Neural progenitor cell (in vitro differentiated cells): ENCODE measurements at regions not wholly inside any gene's neighbourhood (a gene's known extent, or its start where the extent isn't known, plus 50 kb on each side); places are given as distances from the start of the nearest gene placed in this dataset.

Experiments
- DNase-seq: peaks from one replicate; pipeline ENCODE4 v3.0.0-alpha.2; 2016; ENCODE audit warnings: low spot score
- H2AFZ ChIP-seq: fragments of 200-600 bp; sonication (generic); replicated peaks from 2 replicates; pipeline ENCODE4 v1.6.1; 2016; ENCODE audit warnings: antibody characterized with exemption
- H3F3A ChIP-seq: fragments of 200-600 bp; sonication (generic); 2 replicates; pipeline ENCODE4 v1.6.1; 2016; ENCODE audit warnings: antibody characterized with exemption, low read depth
- H3K27ac ChIP-seq: fragments of 200-600 bp; sonication (generic); 2 replicates; pipeline ENCODE4 v1.5.1; 2016; ENCODE audit warnings: mild to moderate bottlenecking
- H3K27me3 ChIP-seq: fragments of 200-600 bp; sonication (generic); 2 replicates; pipeline ENCODE4 v1.6.1; 2016; ENCODE audit warnings: mild to moderate bottlenecking, moderate library complexity
- H3K36me3 ChIP-seq: fragments of 200-600 bp; sonication (generic); 2 replicates; pipeline ENCODE4 v1.5.1; 2016
- H3K4me1 ChIP-seq: fragments of 200-600 bp; sonication (generic); 2 replicates; pipeline ENCODE4 v1.6.1; 2016; ENCODE audit warnings: mixed run types
- H3K4me2 ChIP-seq: fragments of 200-600 bp; sonication (generic); 2 replicates; pipeline ENCODE4 v1.6.1; 2016
- H3K4me3 ChIP-seq: fragments of 200-600 bp; sonication (generic); 2 replicates; pipeline ENCODE4 v1.5.1; 2016
- H3K79me2 ChIP-seq: fragments of 200-600 bp; sonication (generic); 2 replicates; pipeline ENCODE4 v1.6.1; 2016; ENCODE audit warnings: low read depth
- H3K9ac ChIP-seq: fragments of 200-600 bp; sonication (generic); 2 replicates; pipeline ENCODE4 v1.6.1; 2016
- H3K9me3 ChIP-seq: fragments of 200-600 bp; sonication (generic); 2 replicates; pipeline ENCODE4 v1.5.1; 2016; ENCODE audit warnings: low read depth
- H4K20me1 ChIP-seq: fragments of 200-600 bp; sonication (generic); 2 replicates; pipeline ENCODE4 v1.6.1; 2016; ENCODE audit warnings: low read depth
- H3K27ac Mint-ChIP-seq: 3 replicates; pipeline ENCODE4 v1.8.0; 2021; ENCODE audit warnings: mixed read lengths
- H3K27me3 Mint-ChIP-seq: 2 replicates; pipeline ENCODE4 v1.8.0; 2022; ENCODE audit warnings: low read depth, mild to moderate bottlenecking, inconsistent platforms, moderate library complexity, mixed read lengths; ENCODE audit not compliant: insufficient read depth
- H3K36me3 Mint-ChIP-seq: 3 replicates; pipeline ENCODE4 v1.8.0; 2021; ENCODE audit warnings: mixed read lengths
- H3K4me1 Mint-ChIP-seq: 3 replicates; pipeline ENCODE4 v1.8.0; 2021; ENCODE audit warnings: mixed read lengths
- H3K4me3 Mint-ChIP-seq: 3 replicates; pipeline ENCODE4 v1.8.0; 2021; ENCODE audit warnings: mild to moderate bottlenecking, moderate library complexity, mixed read lengths
- H3K9me3 Mint-ChIP-seq: 3 replicates; pipeline ENCODE4 v1.8.0; 2020; ENCODE audit warnings: mixed read lengths
- EZH2 ChIP-seq: fragments of 200-600 bp; sonication (generic); IDR thresholded peaks from 2 replicates; pipeline ENCODE4 v1.6.1; 2017; ENCODE audit warnings: antibody characterized with exemption, mild to moderate bottlenecking, moderate library complexity
- EZH2phosphoT487 ChIP-seq: fragments of 200-600 bp; sonication (generic); IDR thresholded peaks from 2 replicates; pipeline ENCODE4 v1.6.1; 2017; ENCODE audit warnings: antibody characterized with exemption
- TF ChIP-seq, protein P1 (sequence below): fragments of 200-600 bp; sonication (generic); IDR thresholded peaks from 2 replicates; pipeline ENCODE4 v1.5.1; 2017; ENCODE audit warnings: antibody characterized with exemption, mild to moderate bottlenecking

DNA sequence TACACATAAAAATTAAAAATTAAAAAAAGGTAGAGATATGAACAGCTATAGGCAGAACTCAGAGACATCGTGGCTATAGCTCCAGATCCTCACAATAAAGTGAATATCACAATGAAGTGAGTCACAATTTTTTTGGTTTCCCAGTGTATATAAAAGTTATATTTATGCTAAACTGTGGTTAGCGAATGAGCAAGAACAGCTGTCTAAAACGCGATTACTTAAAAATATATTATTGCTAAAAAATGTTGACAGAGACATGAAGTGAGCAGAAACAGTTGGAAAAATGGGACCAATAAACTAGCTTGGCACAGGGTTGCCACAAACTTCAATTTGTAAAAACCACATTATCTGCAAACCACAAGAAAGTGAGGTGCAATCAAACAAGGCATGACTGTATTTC, 551.7 kb upstream of the NETO1 start:
- no peaks in the 10 kb centered on the region for H3K27me3 ChIP-seq
- H3K9me3 ChIP-seq: no peaks in the 10 kb centered on the region
- no peak overlapping the region for H3K9ac ChIP-seq
- no peaks in the 10 kb centered on the region for H3K4me1 ChIP-seq
- no peaks in the 10 kb centered on the region for H4K20me1 ChIP-seq
- H3F3A ChIP-seq: no peaks in the 10 kb centered on the region
- Mint-ChIP-seq H3K27me3 (no peaks in the 10 kb centered on the region), H3K36me3 (no peaks in the 10 kb centered on the region), H3K4me1 (peaks cover 8% of the 10 kb centered on the region), H3K9me3 (no peaks in the 10 kb centered on the region), H3K4me3 (no peak overlapping the region), H3K27ac (no peak overlapping the region)
- H2AFZ ChIP-seq: no peak overlapping the region
- H3K27ac ChIP-seq: no peak overlapping the region
- DNase-seq: no peak
- no peaks in the 10 kb centered on the region for H3K79me2 ChIP-seq
- H3K36me3 ChIP-seq: no peaks in the 10 kb centered on the region
- no peak overlapping the region for H3K4me3 ChIP-seq
- TF ChIP-seq EZH2: no peak
- no peak for TF ChIP-seq EZH2phosphoT487
- TF ChIP-seq, protein P1, sequence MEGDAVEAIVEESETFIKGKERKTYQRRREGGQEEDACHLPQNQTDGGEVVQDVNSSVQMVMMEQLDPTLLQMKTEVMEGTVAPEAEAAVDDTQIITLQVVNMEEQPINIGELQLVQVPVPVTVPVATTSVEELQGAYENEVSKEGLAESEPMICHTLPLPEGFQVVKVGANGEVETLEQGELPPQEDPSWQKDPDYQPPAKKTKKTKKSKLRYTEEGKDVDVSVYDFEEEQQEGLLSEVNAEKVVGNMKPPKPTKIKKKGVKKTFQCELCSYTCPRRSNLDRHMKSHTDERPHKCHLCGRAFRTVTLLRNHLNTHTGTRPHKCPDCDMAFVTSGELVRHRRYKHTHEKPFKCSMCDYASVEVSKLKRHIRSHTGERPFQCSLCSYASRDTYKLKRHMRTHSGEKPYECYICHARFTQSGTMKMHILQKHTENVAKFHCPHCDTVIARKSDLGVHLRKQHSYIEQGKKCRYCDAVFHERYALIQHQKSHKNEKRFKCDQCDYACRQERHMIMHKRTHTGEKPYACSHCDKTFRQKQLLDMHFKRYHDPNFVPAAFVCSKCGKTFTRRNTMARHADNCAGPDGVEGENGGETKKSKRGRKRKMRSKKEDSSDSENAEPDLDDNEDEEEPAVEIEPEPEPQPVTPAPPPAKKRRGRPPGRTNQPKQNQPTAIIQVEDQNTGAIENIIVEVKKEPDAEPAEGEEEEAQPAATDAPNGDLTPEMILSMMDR: no peak
- no peak overlapping the region for H3K4me2 ChIP-seq

DNA sequence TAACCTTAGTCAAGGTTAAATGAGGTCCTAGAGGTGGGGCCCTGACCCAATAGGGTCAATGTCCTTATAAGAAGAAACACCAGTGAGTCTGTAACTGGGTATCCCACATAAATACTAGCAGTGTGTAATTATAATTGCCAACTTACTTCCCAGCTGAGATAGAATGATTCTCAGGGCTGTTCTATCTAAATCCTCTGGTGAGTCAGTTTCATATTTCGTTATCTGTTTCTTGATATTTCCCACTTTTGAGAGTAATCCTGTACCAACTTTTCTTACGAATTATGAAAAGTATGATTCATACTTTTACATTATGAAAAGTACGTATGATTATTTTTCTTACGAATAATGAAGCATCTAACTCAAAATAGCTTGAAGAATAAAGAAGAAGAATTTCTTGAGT, 546.8 kb upstream of the NETO1 start:
- H3K79me2 ChIP-seq: no peaks in the 10 kb centered on the region
- H4K20me1 ChIP-seq: no peaks in the 10 kb centered on the region
- no peaks in the 10 kb centered on the region for H3F3A ChIP-seq
- DNase-seq: no peak
- no peaks in the 10 kb centered on the region for H3K27me3 Mint-ChIP-seq
- no peaks in the 10 kb centered on the region for H3K9me3 Mint-ChIP-seq
- H2AFZ ChIP-seq: no peak overlapping the region
- H3K4me3 Mint-ChIP-seq: no peak overlapping the region
- no peak overlapping the region for H3K4me3 ChIP-seq
- no peak overlapping the region for H3K27ac ChIP-seq
- no peak overlapping the region for H3K9ac ChIP-seq
- H3K4me2 ChIP-seq: no peak overlapping the region
- H3K27ac Mint-ChIP-seq: no peak overlapping the region
- H3K9me3 ChIP-seq: no peaks in the 10 kb centered on the region
- H3K4me1 ChIP-seq: no peaks in the 10 kb centered on the region
- TF ChIP-seq EZH2: no peak
- TF ChIP-seq EZH2phosphoT487: no peak
- TF ChIP-seq, protein P1: no peak
- no peaks in the 10 kb centered on the region for H3K36me3 Mint-ChIP-seq
- H3K27me3 ChIP-seq: no peaks in the 10 kb centered on the region
- no peaks in the 10 kb centered on the region for H3K4me1 Mint-ChIP-seq
- no peaks in the 10 kb centered on the region for H3K36me3 ChIP-seq

DNA sequence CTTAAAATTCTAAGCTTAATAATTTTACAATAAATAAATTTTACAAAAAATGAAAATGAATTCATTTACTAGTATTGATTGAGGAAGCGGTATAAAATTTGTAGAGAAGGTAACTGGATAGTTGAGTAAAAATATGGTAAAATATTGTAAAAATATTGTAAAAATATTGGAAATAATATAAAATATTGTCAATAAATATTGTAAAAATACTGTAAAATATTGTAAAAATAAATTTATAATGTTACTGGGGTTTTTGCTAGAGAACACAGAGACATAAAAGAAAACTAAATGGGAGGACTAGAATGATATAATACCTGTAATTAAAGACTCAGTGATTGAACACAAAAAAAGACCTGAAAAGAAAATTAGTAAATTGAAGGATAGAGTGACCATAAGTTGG, 546.3 kb upstream of the NETO1 start:
- Histone ChIP-seq H3K36me3 (no peaks in the 10 kb centered on the region), H3K4me2 (no peak overlapping the region), H2AFZ (no peak overlapping the region), H3K9ac (no peak overlapping the region), H3F3A (no peaks in the 10 kb centered on the region), H4K20me1 (no peaks in the 10 kb centered on the region), H3K79me2 (no peaks in the 10 kb centered on the region), H3K27ac (no peak overlapping the region), H3K4me1 (no peaks in the 10 kb centered on the region), H3K27me3 (no peaks in the 10 kb centered on the region), H3K4me3 (no peak overlapping the region), H3K9me3 (no peaks in the 10 kb centered on the region)
- H3K4me1 Mint-ChIP-seq: no peaks in the 10 kb centered on the region
- H3K27ac Mint-ChIP-seq: no peak overlapping the region
- H3K27me3 Mint-ChIP-seq: no peaks in the 10 kb centered on the region
- no peak overlapping the region for H3K4me3 Mint-ChIP-seq
- TF ChIP-seq, protein P1: no peak
- no peak for TF ChIP-seq EZH2
- no peak for TF ChIP-seq EZH2phosphoT487
- DNase-seq: no peak
- no peaks in the 10 kb centered on the region for H3K9me3 Mint-ChIP-seq
- H3K36me3 Mint-ChIP-seq: no peaks in the 10 kb centered on the region

DNA sequence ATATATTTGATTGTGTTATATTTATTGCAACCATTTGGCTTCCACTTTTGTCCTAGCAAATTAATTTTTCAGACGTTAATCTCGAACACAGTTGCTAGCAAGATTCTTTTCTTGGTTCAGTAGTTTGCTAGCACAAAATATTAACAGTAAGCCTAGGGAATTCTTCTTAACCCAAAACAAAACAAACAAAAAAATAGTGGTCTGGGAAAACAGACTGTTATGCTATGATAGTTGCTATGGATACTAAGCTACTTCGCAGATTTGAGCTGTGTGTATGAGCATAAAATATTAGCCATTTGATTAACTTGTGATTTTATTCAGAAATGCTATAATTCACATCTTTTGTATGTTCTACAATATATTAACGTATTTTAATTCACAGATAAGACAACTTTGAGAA, 541.5 kb upstream of the NETO1 start:
- no peaks in the 10 kb centered on the region for H3K36me3 ChIP-seq
- H3F3A ChIP-seq: no peaks in the 10 kb centered on the region
- DNase-seq: no peak
- Mint-ChIP-seq H3K4me3 (no peak overlapping the region), H3K27me3 (no peaks in the 10 kb centered on the region), H3K9me3 (no peaks in the 10 kb centered on the region), H3K4me1 (peaks cover 9% of the 10 kb centered on the region), H3K27ac (no peak overlapping the region), H3K36me3 (no peaks in the 10 kb centered on the region)
- no peak overlapping the region for H3K27ac ChIP-seq
- TF ChIP-seq EZH2phosphoT487: no peak
- TF ChIP-seq, protein P1: no peak
- TF ChIP-seq EZH2: no peak
- no peaks in the 10 kb centered on the region for H4K20me1 ChIP-seq
- no peaks in the 10 kb centered on the region for H3K9me3 ChIP-seq
- H2AFZ ChIP-seq: no peak overlapping the region
- no peaks in the 10 kb centered on the region for H3K27me3 ChIP-seq
- no peak overlapping the region for H3K4me3 ChIP-seq
- H3K4me1 ChIP-seq: no peaks in the 10 kb centered on the region
- H3K79me2 ChIP-seq: no peaks in the 10 kb centered on the region
- no peak overlapping the region for H3K9ac ChIP-seq
- H3K4me2 ChIP-seq: no peak overlapping the region
